GM18909 (cell line): ENCODE measurements at regions not wholly inside any gene's neighbourhood (a gene's known extent, or its start where the extent isn't known, plus 50 kb on each side); places are given as distances from the start of the nearest gene placed in this dataset.

Source experiments
- ATAC-seq: cut with Tn5 transposase; IDR thresholded peaks from one replicate; pipeline ENCODE4 v1.9.1; 2021; ENCODE audit warnings: mild to moderate bottlenecking; ENCODE audit not compliant: unreplicated experiment, poor library complexity

DNA sequence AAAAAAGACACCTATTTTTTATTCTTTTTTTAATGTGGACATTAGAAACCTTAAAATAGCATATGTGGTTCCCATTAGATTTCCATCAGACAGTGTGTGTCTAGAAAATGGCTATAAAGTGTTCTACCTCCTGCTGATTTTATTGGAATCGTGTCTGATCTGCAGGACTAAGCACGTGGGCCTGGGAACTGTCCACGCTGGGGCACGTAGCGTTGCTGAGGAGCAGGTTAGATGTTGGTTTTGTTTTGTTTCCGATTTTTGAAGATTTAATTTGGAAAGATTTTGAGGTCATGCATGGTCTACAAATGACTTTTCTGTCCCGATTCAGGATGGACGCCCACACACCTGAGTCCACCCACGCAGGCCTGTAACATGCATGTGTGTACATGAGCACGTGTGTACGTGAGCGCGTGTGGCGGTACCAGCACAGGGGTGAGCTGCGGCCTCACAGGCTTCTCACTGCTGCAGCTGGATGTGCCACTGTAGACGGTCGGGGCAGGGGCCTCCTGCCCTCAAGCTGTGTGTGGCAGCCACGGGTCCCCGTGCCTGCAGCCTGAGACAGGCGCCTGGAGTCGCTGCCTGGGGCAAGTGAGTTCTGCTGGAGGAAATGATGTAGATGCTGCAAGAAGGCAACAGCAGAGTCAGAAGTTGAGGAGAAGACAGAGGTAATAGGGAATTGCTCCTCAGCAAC is 99.7 kb upstream of the CTDP1 start:
- no peak for ATAC-seq

GRCh38 chr18:79580498-79581171 is 99.0 kb upstream of the CTDP1 start:
- ATAC-seq = no peak

DNA sequence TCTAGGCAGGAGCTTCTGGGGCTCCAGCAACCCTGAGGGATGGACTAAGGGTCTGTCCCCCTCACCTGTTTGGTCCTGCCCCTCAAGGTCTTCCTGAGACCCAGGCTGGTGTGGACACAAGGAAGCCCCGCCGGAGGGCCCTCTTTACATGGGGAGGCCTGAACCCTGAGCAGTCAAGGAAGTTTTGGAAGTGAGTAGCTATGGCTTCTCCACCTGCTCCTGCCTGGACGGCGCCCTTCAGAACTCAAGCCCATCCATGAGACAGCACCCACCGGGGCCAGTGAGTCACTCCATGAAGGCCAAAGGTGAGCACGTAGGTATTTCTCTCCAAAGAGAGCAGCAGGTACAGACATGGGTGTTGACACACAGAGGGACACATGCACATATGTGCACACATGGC is 98.2 kb upstream of the CTDP1 start:
- no peak for ATAC-seq

- no peak for ATAC-seq
These were observed 97.7 kb upstream of the CTDP1 start for GRCh38 chr18:79581911-79582310.

GRCh38 chr18:79582978-79583377 is 96.6 kb upstream of the CTDP1 start:
- ATAC-seq = no peak

DNA sequence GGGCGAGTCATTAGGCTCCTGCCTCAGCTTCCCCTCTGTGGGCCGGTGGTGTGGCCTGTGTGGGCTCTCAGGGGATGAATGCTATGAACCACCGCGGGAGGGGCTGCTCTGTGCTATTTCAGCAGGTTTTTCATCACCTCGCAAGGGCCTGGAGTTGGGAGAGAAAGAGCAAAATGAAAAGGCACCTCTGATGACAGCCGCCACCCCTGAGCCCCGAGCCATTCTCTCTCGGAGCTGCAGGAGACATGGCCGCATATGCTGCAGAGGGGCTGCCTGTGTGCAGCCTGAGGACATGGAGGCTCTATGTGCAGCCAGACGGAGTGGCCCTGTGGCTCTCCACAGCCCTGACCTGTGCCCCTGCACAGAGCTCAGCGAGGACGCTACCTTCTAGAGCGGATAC is 96.2 kb upstream of the CTDP1 start:
- ATAC-seq = no peak

GRCh38 chr18:79583984-79584401 is 95.6 kb upstream of the CTDP1 start:
- no peak for ATAC-seq

DNA sequence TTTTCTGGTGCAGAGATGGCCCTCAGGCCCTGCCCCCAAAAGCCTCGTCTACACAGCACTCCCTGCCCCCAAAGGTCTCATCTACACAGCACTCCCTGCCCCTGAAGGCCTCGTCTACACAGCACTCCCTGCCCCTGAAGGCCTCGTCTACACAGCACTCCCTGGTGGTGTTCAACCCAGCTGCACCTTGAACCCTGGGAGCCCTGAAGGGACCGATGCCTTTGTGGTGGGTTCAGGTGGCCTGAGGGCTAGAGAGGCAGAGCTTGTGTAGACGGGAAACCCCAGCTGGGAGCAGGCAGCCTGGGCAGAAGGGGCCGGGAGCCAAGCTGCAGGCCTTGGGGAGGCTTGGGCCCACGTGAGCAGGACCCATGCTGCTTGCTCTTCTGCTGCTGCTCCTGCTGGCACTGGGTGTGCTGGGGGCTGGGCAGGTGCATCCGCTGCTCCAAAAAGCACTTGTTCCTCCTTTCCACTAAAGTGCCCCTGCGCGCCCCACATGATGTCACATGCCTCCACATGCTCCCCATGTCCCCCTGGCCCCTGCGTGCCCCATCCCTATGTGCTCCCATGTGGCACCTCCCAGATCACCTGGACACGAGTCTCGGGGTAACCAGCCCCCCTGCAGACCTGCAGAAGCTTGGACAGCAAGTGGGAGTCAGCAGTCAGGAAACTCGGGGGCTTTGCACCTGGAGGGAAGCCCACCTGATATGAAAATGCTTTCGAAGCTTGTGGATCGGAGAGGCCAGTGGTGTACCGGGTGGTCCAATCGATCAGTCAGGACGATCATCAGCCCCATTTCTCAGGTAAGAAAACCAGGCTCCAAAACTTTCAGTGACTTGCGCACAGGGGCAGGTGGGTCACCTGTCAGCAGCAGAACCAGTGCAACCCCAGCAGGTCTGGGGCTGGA is 94.9 kb upstream of the CTDP1 start:
- no peak for ATAC-seq

GRCh38 chr18:79585395-79586370 is 93.9 kb upstream of the CTDP1 start:
- ATAC-seq = no peak

DNA sequence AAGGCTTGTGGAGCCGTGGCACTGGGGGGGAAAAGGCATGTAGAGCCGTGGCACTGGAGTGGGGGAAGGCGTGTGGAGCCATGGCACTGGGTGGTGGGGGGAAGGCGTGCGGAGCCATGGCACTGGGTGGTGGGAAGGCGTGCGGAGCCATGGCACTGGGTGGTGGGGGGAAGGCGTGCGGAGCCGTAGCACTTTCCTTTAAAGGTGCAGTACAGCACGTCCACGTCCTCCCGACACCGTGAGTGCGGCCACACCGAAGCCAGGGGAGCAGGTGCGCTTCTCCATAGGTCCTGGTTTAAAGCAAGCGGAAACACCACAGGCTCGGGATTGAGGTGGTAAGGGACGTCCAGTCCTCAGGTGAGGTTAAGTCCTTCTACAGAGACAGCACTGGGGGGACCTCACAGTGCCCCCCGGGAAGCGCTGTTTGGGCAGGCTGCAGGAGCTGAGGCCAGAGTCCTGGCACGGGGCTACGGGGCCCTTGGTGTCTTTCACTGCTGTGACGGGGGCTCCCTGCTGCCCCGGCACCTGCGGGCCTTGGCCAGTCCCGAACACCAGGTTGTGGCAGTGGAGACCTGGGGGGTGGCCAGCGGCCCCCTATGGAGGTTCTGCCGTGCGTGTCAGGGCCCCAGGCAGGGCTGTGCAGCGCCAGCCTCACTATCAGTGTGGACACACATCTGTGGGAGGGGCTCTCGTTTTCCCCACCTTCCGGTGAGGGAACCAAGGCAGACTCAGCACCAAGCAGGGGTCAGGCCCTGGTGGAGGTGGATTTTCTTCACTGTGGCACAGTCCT is 93.0 kb upstream of the CTDP1 start:
- ATAC-seq = no peak

GRCh38 chr18:79587226-79587741 is 92.3 kb upstream of the CTDP1 start:
- no peak for ATAC-seq

DNA sequence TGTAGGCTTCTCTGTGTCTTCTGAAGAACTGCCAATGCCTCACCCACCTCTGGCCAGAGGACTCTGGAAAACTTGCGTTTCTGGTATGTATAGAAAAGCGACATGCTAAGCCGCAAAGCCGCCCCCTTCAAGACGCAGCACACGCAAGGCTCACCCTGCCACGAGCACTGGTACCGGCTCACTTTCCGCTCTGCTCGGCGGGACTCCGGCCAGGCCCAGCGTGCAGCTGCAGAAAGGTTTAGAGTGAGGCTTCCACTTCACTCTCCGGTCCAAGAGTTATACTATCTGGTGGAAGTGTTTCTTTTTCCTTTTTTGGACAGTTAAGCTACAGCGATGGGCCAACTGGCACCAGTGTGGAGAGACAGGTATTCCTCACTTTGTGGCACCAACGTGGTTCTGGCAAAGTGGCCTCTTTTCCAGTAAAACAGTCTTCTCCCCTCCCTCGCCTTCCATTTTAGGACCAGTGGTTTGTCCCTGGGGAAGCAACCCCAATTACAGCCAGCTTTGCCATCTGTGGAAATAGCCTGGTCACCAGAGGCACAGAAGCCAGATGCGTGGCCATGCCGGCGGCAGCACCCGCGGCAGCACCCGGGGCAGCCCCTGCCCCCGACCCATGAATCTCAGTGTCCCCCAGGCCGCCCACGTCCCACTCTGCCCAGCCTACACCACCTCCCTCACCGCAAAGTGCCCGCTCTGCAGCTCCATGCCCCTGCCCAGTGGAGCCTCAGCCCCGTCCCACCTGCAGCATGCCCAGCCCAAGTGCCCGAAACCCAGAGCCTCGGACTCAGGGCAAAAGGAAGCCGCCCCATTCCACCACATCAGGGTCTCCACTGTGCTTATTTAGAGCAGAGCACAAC is 91.6 kb upstream of the CTDP1 start:
- no peak for ATAC-seq

- no peak for ATAC-seq
These were observed 90.7 kb upstream of the CTDP1 start for GRCh38 chr18:79588636-79589481.

GRCh38 chr18:79589601-79590091 is 90.0 kb upstream of the CTDP1 start:
- no peak for ATAC-seq

DNA sequence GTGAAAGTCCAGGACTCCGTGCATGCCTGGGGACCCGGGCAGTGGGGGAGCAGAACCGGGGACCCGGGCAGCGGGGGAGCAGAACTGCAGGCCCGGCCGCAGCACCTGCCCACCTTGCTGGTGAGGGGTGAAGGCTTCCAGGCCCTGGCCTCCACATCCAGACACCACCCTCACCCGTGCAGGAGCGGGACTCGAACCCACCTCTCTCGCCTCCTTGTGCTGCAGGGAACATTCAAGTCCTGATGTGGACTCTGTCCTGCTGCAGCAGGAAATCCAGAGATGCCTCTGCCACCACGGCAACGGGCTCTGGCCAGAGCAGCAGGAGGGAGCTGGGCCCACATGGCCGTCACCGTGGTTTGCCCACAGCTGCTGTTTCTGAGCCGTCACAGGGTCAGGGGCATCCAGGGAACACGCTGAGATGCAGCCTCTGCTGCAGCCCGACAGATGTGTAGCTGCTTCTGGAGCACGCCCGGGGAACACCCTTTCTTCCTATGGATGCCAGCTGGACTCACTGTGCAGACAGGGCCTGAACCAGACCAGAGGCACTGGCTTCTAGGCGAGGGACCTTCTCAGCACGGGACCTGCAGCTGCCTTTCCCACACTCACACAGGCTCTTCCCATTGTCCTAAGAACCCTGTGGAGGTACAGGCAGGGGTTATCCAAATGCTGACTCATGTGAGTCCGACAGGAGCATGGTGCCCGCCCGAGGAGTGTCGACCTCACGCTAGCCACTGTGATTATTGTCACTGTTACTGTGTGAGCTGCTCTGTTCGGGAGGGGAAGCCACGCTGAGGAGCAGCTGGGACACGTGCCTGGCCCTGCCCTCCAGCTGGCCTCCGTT is 89.2 kb upstream of the CTDP1 start:
- no peak for ATAC-seq

GRCh38 chr18:79591032-79591308 is 88.6 kb upstream of the CTDP1 start:
- no peak for ATAC-seq
